Cardiac fibroblast (primary cell): ENCODE measurements at regions not wholly inside any gene's neighbourhood (a gene's known extent, or its start where the extent isn't known, plus 50 kb on each side); places are given as distances from the start of the nearest gene placed in this dataset.

Experiments
- DNase-seq, 2 donors: peaks; one replicate each; pipeline versions ENCODE4 v3.0.0 to v3.0.0-alpha.2; 2010; ENCODE audit warnings: low read depth in 2 of 2
- H3K4me3 ChIP-seq, 2 donors: replicated peaks in 1 of 2; 1 replicate in 1 of 2; 2 replicates in 1 of 2; pipeline ENCODE4 v1.5.1; 2011; ENCODE audit warnings: low read depth in 2 of 2, low read length in 2 of 2, mild to moderate bottlenecking in 2 of 2, moderate library complexity in 1 of 2
- CTCF ChIP-seq: IDR thresholded peaks from one replicate; pipeline ENCODE4 v1.5.1; 2011; ENCODE audit warnings: low read depth, mild to moderate bottlenecking, low read length, inconsistent platforms

DNA sequence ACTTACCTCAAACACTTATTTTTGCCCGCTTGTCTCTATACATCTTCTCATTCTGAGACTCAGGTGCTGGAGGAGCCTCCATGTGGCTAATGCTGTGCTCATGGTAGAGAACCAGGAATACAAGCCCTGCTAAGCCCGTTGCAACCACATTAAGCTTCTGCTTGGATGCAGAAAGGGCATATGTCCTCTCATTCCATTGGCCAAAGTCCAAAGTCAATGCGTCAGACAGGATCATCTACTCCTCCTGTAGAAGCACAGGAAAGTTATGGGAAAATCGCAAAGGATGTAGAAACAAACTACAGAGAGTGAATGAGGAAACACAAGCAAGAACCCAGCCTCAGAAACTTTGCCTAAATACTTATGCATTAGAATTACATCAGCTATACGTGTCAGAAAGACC is 124.5 kb upstream of the AGA start:
- H3K4me3 ChIP-seq, result no peak overlapping the region
- DNase-seq, result no peak
- no peak for TF ChIP-seq CTCF

DNA sequence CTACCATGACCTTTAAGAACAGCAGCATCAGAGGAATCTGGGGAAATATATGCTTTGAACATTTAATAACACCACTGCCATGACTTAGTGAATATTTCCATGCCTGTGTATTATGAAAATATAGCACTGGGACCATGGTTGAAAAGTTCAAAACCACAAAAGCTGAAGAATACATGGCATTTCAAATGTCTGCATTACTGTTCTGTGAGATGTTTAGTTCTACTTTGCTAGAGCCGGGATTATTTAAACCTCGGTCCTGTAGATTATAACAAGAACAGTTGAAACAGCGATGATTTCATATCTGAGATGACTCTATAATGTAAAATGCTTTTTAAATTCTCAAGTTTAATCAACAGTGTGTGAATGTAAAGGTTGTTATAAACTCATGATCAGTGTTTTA is 126.7 kb upstream of the AGA start:
- no peak for TF ChIP-seq CTCF
- DNase-seq, result no peak
- no peak overlapping the region for H3K4me3 ChIP-seq

GRCh38 chr4:177569434-177569833 is 127.2 kb upstream of the AGA start:
- no peak for TF ChIP-seq CTCF
- no peak overlapping the region for H3K4me3 ChIP-seq
- DNase-seq, result peak in 1 of 2 donors; percentile 80

DNA sequence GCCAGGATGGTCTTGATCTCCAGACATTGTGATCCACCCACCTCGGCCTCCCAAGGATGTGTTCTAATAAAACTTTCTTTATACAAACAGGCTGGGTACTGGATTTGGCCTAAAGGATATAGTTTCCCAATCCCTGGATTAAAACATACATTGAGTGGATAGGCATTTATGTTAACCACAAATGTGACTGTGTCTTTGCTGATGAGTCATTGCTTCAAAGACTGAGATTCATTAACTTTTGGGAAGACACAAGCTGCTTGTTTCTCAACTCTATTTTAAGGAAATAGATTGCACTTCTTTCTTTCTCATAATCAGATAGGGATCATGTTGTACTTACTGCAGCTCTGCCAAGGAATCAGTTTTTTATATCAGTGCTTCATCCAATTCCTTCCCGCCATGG is 131.3 kb upstream of the AGA start:
- H3K4me3 ChIP-seq, result no peak overlapping the region
- no peak for TF ChIP-seq CTCF
- peak; percentile 74 to 75 for DNase-seq

- H3K4me3 ChIP-seq, result no peak overlapping the region
- peak; percentile 11 to 60 for DNase-seq
Measured at GRCh38 chr4:177574446-177574845, 132.2 kb upstream of the AGA start.

DNA sequence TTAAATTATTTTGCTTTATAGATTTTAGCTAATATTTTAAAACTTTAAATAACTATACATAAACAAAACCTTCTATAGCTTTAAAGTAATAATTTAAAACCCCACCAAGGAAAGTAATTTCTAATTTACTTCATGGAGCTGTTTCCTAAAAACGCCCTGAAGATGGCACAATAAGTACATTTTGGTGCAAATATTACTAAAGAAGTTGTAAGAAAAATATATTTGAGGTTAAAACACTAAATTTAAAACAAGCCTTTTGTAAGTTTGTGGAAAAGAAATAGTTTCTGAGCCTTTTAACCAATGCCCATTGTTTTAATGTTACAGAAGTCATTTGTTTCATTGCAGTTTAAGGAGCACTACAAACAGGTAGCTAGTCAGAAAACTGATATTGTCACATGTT is 137.4 kb upstream of the AGA start:
- no peak for TF ChIP-seq CTCF
- no peak overlapping the region for H3K4me3 ChIP-seq
- peak in 1 of 2 donors; percentile 9 for DNase-seq

More at GRCh38 chr4:177574446-177574845, 132.2 kb upstream of the AGA start:
- no peak for TF ChIP-seq CTCF

DNA sequence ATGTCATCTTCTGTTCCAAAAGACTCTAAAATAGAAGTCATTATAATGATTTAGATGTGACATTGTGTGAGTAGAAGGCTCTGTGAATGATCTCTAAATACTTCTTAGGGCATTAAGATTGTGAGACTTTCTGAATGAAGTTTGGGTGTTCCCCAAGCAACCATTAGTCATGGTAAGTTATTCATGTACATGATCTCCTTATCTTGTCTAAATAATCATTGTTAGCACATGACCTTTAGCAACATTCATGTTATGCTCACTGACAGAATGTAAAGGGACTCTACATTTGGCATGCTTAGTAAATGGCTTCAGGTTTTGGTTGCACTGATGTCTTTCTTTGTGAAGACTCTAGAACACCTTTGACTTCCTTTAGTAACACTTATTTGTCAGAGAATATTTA is 140.8 kb upstream of the AGA start:
- peak in 1 of 2 donors; percentile 3 for DNase-seq
- TF ChIP-seq CTCF, result no peak
- no peak overlapping the region for H3K4me3 ChIP-seq
